ENCODE measurements at regions not wholly inside any gene's neighbourhood (a gene's known extent, or its start where the extent isn't known, plus 50 kb on each side); places are given as distances from the start of the nearest gene placed in this dataset.

GRCh38 chr16:86387468-86388440, 122.6 kb upstream of the FOXF1 start:
- TF ChIP-seq POLR2A (IDR thresholded peaks at IDR 0.05), result no peak
- no peak for TF ChIP-seq CTCF (IDR thresholded peaks at IDR 0.05)

All from lower leg skin (tissue), 3 donors.